Retina (tissue), 1 donor: ENCODE measurements at regions not wholly inside any gene's neighbourhood (a gene's known extent, or its start where the extent isn't known, plus 50 kb on each side); places are given as distances from the start of the nearest gene placed in this dataset.
A peak's percentile ranks its signal among the peaks of the same experiment; 100 is the strongest.

Experiments used
- DNase-seq: peaks from one replicate; pipeline ENCODE4 v3.0.0-alpha.2; 2016

- no peak for DNase-seq
Measured at GRCh38 chr12:124391340-124392261, 96.7 kb downstream of the RFLNA start.

GRCh38 chr12:124390442-124391097 is 95.7 kb downstream of the RFLNA start:
- DNase-seq = no peak

GRCh38 chr12:124389725-124390441 is 95.0 kb downstream of the RFLNA start:
- no peak for DNase-seq

- peak; percentile 88 for DNase-seq
Measured at GRCh38 chr12:124389138-124389724, 94.3 kb downstream of the RFLNA start.

- peak; percentile 87 for DNase-seq
Measured at GRCh38 chr12:124388679-124389137, 93.8 kb downstream of the RFLNA start.

- no peak for DNase-seq
Measured at GRCh38 chr12:124388038-124388671, 93.3 kb downstream of the RFLNA start.

- no peak for DNase-seq
Measured at GRCh38 chr12:124387528-124387911, 92.6 kb downstream of the RFLNA start.

- DNase-seq = no peak
Measured at GRCh38 chr12:124386661-124387527, 92.0 kb downstream of the RFLNA start.

- DNase-seq = no peak
Measured at GRCh38 chr12:124386059-124386458, 91.2 kb downstream of the RFLNA start.

GRCh38 chr12:124385219-124385969 is 90.5 kb downstream of the RFLNA start:
- DNase-seq = no peak

- no peak for DNase-seq
Measured at GRCh38 chr12:124384299-124384894, 89.5 kb downstream of the RFLNA start.

GRCh38 chr12:124383028-124383427 is 88.1 kb downstream of the RFLNA start:
- no peak for DNase-seq

- DNase-seq = no peak
Measured at GRCh38 chr12:124381456-124382296, 86.8 kb downstream of the RFLNA start.

- DNase-seq = no peak
Measured at GRCh38 chr12:124380796-124381455, 86.0 kb downstream of the RFLNA start.

- no peak for DNase-seq
Measured at GRCh38 chr12:124379938-124380754, 85.3 kb downstream of the RFLNA start.

GRCh38 chr12:124379379-124379937 is 84.6 kb downstream of the RFLNA start:
- DNase-seq = no peak

GRCh38 chr12:124378926-124379325 is 84.0 kb downstream of the RFLNA start:
- no peak for DNase-seq
